ENCODE measurements at regions not wholly inside any gene's neighbourhood (a gene's known extent, or its start where the extent isn't known, plus 50 kb on each side); places are given as distances from the start of the nearest gene placed in this dataset.

DNA sequence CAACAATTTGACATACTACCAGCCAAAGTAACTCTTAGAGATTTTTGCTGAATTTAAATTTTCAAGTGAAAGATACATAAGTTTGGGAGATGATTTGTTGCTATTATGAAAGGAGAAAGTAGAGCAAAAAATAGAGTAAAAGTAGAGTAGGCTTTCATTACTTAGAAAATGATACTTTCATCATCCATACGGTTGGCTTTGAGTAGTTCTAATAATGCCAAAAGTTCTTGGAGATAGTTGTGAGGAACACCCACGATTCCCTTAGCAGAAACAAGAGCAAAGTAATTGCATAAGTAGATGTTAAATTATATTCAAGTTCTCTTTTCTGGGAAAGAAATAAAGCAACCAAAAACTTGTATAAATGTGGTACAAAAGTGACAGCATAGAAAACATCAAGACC is 95.0 kb upstream of the VAV3 start:
- Histone ChIP-seq H2BK5ac (ENCODE audit: insufficient read length, low read length) (no peak overlapping the region), H3K79me1 (ENCODE audit: insufficient read depth, low read depth, low read length, poor library complexity, severe bottlenecking) (no peaks in the 10 kb centered on the region), H4K20me1 (ENCODE audit: control insufficient read depth, insufficient read depth, insufficient read length) (no peaks in the 10 kb centered on the region), H3K56ac (ENCODE audit: insufficient read length, low read depth, low read length) (no peak overlapping the region), H4K91ac (ENCODE audit: insufficient read length, low read depth, low read length) (no peak overlapping the region), H3K79me2 (ENCODE audit: insufficient read depth, low read length) (no peaks in the 10 kb centered on the region), H3T11ph (ENCODE audit: low read length) (no peak overlapping the region), H2BK15ac (ENCODE audit: low read depth, low read length) (no peak overlapping the region), H4K5ac (ENCODE audit: insufficient read length, low read depth, low read length) (no peak overlapping the region), H3K4me1 (ENCODE audit: insufficient read depth, low read length) (peaks cover 4% of the 10 kb centered on the region; the same call in 1 of the 2 replicates), H2BK12ac (ENCODE audit: insufficient read length, low read depth, low read length) (no peak overlapping the region), H2AFZ (ENCODE audit: low read length) (no peak overlapping the region), H3K27ac (ENCODE audit: insufficient read length, low read depth, low read length) (no peak overlapping the region), H3K23ac (ENCODE audit: insufficient read length, low read depth, low read length) (no peak overlapping the region), H2BK20ac (ENCODE audit: low read depth, low read length, poor library complexity, severe bottlenecking) (no peak overlapping the region), H2AK5ac (ENCODE audit: insufficient read length, low read length) (no peak overlapping the region), H4K8ac (replicated peaks; ENCODE audit: insufficient read length, low read depth, low read length) (no peak overlapping the region), H3K9me3 (ENCODE audit: control insufficient read depth, low read depth, low read length) (no peaks in the 10 kb centered on the region), H3K4ac (ENCODE audit: low read depth, low read length) (no peak overlapping the region), H2BK120ac (ENCODE audit: low read depth, low read length, poor library complexity, severe bottlenecking) (no peak overlapping the region), H3K14ac (ENCODE audit: insufficient read depth, low read length) (no peak overlapping the region), H3K4me2 (ENCODE audit: insufficient read depth, insufficient read length, low read length) (no peak overlapping the region), H3K18ac (ENCODE audit: insufficient read length, low read depth, low read length) (no peak overlapping the region), H3K23me2 (ENCODE audit: insufficient read length, low read depth, low read length, poor library complexity, severe bottlenecking) (no peaks in the 10 kb centered on the region), H3K27me3 (ENCODE audit: insufficient read depth, low read length) (no peaks in the 10 kb centered on the region), H3K9ac (ENCODE audit: extremely low read depth, insufficient read length, low read length) (no peak overlapping the region)
- H3K4me1 Mint-ChIP-seq, result peaks cover 17 to 20% of the 10 kb centered on the region in 2 experiments
- TF ChIP-seq, protein P1, sequence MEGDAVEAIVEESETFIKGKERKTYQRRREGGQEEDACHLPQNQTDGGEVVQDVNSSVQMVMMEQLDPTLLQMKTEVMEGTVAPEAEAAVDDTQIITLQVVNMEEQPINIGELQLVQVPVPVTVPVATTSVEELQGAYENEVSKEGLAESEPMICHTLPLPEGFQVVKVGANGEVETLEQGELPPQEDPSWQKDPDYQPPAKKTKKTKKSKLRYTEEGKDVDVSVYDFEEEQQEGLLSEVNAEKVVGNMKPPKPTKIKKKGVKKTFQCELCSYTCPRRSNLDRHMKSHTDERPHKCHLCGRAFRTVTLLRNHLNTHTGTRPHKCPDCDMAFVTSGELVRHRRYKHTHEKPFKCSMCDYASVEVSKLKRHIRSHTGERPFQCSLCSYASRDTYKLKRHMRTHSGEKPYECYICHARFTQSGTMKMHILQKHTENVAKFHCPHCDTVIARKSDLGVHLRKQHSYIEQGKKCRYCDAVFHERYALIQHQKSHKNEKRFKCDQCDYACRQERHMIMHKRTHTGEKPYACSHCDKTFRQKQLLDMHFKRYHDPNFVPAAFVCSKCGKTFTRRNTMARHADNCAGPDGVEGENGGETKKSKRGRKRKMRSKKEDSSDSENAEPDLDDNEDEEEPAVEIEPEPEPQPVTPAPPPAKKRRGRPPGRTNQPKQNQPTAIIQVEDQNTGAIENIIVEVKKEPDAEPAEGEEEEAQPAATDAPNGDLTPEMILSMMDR (conservative IDR thresholded peaks at IDR 0.05), result no peak
- H3K4me3 Mint-ChIP-seq, result no peak overlapping the region
- DNase-seq, result no peak
- peaks cover 0 to 7% (median 3%) of the 10 kb centered on the region in 3 experiments; a peak in 2 of 7 replicates for H3K36me3 Mint-ChIP-seq (ENCODE audit: insufficient read depth in 1 of 3, low read depth in 3 of 3)
- WGBS (ENCODE audit: extremely low coverage, insufficient read length, low lambda C conversion rate), result no CpG with 5 or more reads among the region's 2 CpGs
- H3K9me3 Mint-ChIP-seq, result peaks cover 10 to 12% of the 10 kb centered on the region in 2 experiments
- H3K27me3 Mint-ChIP-seq (ENCODE audit: low read depth), result no peaks in the 10 kb centered on the region
- H3K27ac Mint-ChIP-seq, result no peak overlapping the region
